ENCODE measurements at regions not wholly inside any gene's neighbourhood (a gene's known extent, or its start where the extent isn't known, plus 50 kb on each side); places are given as distances from the start of the nearest gene placed in this dataset.

- intact Hi-C loops (cut with micrococcal nuclease): no loop called here
- H3K27ac Mint-ChIP-seq: no peak overlapping the region
- CTCF ChIA-PET: no interaction called here
Measured at GRCh38 chr2:100667801-100668200, 105.0 kb downstream of the PDCL3 start.

GRCh38 chr2:100670232-100670631 is 107.4 kb downstream of the PDCL3 start:
- no peak for DNase-seq
- Mint-ChIP-seq H3K27me3 (peaks cover 2% of the 10 kb centered on the region), H3K9me3 (no peaks in the 10 kb centered on the region), H3K27ac (no peak overlapping the region), H3K4me1 (no peaks in the 10 kb centered on the region), H3K4me3 (no peak overlapping the region), H3K36me3 (ENCODE audit: low read depth) (no peaks in the 10 kb centered on the region)
- CTCF ChIA-PET: no interaction called here
- no peak for TF ChIP-seq CTCF (IDR thresholded peaks at IDR 0.05)
- ATAC-seq (ENCODE audit: low read depth): no peak
- POLR2A ChIA-PET: no interaction called here
- intact Hi-C loops (cut with micrococcal nuclease): no loop called here

More at GRCh38 chr2:100667801-100668200, 105.0 kb downstream of the PDCL3 start:
- no peak for TF ChIP-seq CTCF (IDR thresholded peaks at IDR 0.05)
- H3K36me3 Mint-ChIP-seq (ENCODE audit: low read depth): no peaks in the 10 kb centered on the region
- DNase-seq (no peak), ATAC-seq (ENCODE audit: low read depth) (no peak)
- peaks cover 3% of the 10 kb centered on the region for H3K27me3 Mint-ChIP-seq
- H3K9me3 Mint-ChIP-seq: no peaks in the 10 kb centered on the region
- POLR2A ChIA-PET: no interaction called here
- H3K4me1 Mint-ChIP-seq: no peaks in the 10 kb centered on the region
- no peak overlapping the region for H3K4me3 Mint-ChIP-seq

- no peak for TF ChIP-seq CTCF (IDR thresholded peaks at IDR 0.05)
- ATAC-seq (ENCODE audit: low read depth): no peak
- CTCF ChIA-PET: no interaction called here
- Mint-ChIP-seq H3K4me3 (no peak overlapping the region), H3K27ac (no peak overlapping the region), H3K9me3 (no peaks in the 10 kb centered on the region), H3K36me3 (ENCODE audit: low read depth) (no peaks in the 10 kb centered on the region), H3K4me1 (no peaks in the 10 kb centered on the region), H3K27me3 (peaks cover 2% of the 10 kb centered on the region)
- no peak for DNase-seq
- intact Hi-C loops (cut with micrococcal nuclease): no loop called here
- POLR2A ChIA-PET: no interaction called here
Measured at GRCh38 chr2:100673115-100673514, 110.3 kb downstream of the PDCL3 start.

- H3K36me3 Mint-ChIP-seq (ENCODE audit: low read depth): no peaks in the 10 kb centered on the region
Measured at GRCh38 chr2:100673691-100674485, 111.1 kb downstream of the PDCL3 start.

GRCh38 chr2:100674666-100675065 is 111.9 kb downstream of the PDCL3 start:
- no peaks in the 10 kb centered on the region for H3K4me1 Mint-ChIP-seq
- H3K4me3 Mint-ChIP-seq: no peak overlapping the region
- no peak overlapping the region for H3K27ac Mint-ChIP-seq
- POLR2A ChIA-PET: no interaction called here
- DNase-seq (no peak), ATAC-seq (ENCODE audit: low read depth) (no peak)
- CTCF ChIA-PET: no interaction called here
- peaks cover 2% of the 10 kb centered on the region for H3K27me3 Mint-ChIP-seq
- intact Hi-C loops (cut with micrococcal nuclease): no loop called here
- no peaks in the 10 kb centered on the region for H3K9me3 Mint-ChIP-seq
- no peaks in the 10 kb centered on the region for H3K36me3 Mint-ChIP-seq (ENCODE audit: low read depth)
- TF ChIP-seq CTCF (IDR thresholded peaks at IDR 0.05): no peak

More at GRCh38 chr2:100673691-100674485, 111.1 kb downstream of the PDCL3 start:
- CTCF ChIA-PET: no interaction called here
- no peaks in the 10 kb centered on the region for H3K9me3 Mint-ChIP-seq
- DNase-seq (no peak), ATAC-seq (ENCODE audit: low read depth) (no peak)
- peaks cover 2% of the 10 kb centered on the region for H3K27me3 Mint-ChIP-seq
- POLR2A ChIA-PET: no interaction called here
- no peaks in the 10 kb centered on the region for H3K4me1 Mint-ChIP-seq
- TF ChIP-seq CTCF (IDR thresholded peaks at IDR 0.05): no peak
- intact Hi-C loops (cut with micrococcal nuclease): no loop called here
- H3K27ac Mint-ChIP-seq: no peak overlapping the region
- H3K4me3 Mint-ChIP-seq: no peak overlapping the region

Data from activated B cell treated with CpG ODN at 0.5 μM for 24 hours (primary cell).